Glutamatergic neuron (in vitro differentiated cells): ENCODE measurements at regions not wholly inside any gene's neighbourhood (a gene's known extent, or its start where the extent isn't known, plus 50 kb on each side); places are given as distances from the start of the nearest gene placed in this dataset.
"Not testable (repeated sequence)": the region's sequence is repeated elsewhere in the genome, so short reads cannot be mapped to it uniquely, and the experiment has no call there.

Source experiments
- DNase-seq: peaks from one replicate; pipeline ENCODE4 v3.0.0; 2022
- H3K27ac Mint-ChIP-seq: one replicate; pipeline ENCODE4 v1.8.0; 2020; ENCODE audit warnings: mild to moderate bottlenecking, mixed read lengths, inconsistent platforms; ENCODE audit not compliant: unreplicated experiment
- H3K27me3 Mint-ChIP-seq: one replicate; pipeline ENCODE4 v1.8.0; 2020; ENCODE audit warnings: mild to moderate bottlenecking, moderate library complexity, mixed read lengths, inconsistent platforms; ENCODE audit not compliant: unreplicated experiment
- H3K36me3 Mint-ChIP-seq: one replicate; pipeline ENCODE4 v1.8.0; 2020; ENCODE audit warnings: mild to moderate bottlenecking, mixed read lengths, inconsistent platforms; ENCODE audit not compliant: unreplicated experiment
- H3K4me1 Mint-ChIP-seq: one replicate; pipeline ENCODE4 v1.8.0; 2020; ENCODE audit warnings: mild to moderate bottlenecking, low read depth, mixed read lengths, inconsistent platforms; ENCODE audit not compliant: unreplicated experiment
- H3K4me3 Mint-ChIP-seq: one replicate; pipeline ENCODE4 v1.8.0; 2020; ENCODE audit warnings: mild to moderate bottlenecking, mixed read lengths, inconsistent platforms; ENCODE audit not compliant: unreplicated experiment
- H3K9me3 Mint-ChIP-seq: one replicate; pipeline ENCODE4 v1.8.0; 2020; ENCODE audit warnings: mild to moderate bottlenecking, moderate library complexity, mixed read lengths, inconsistent platforms; ENCODE audit not compliant: unreplicated experiment
- TF ChIP-seq, protein P1 (sequence below): fragments of 200-600 bp; sonication (generic); IDR thresholded peaks from one replicate; pipeline ENCODE4 v1.5.0; 2021; ENCODE audit not compliant: partially characterized antibody, unreplicated experiment

DNA sequence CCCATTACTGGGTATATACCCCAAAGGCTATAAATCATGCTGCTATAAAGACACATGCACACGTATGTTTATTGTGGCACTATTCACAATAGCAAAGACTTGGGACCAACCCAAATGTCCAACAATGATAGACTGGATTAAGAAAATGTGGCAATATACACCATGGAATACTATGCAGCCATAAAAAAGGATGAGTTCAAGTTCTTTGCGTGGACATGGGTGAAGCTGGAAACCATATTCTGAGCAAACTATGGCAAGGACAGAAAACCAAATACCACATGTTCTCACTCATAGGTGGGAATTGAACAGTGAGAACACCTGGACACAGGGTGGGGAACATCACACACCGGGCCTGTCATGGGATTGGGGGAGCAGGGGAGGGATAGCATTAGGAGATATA is 54.4 kb upstream of the MUCL1 start:
- H3K4me1 Mint-ChIP-seq, H3K4me3 Mint-ChIP-seq, H3K9me3 Mint-ChIP-seq, H3K27ac Mint-ChIP-seq, H3K36me3 Mint-ChIP-seq, DNase-seq, H3K27me3 Mint-ChIP-seq: not testable (repeated sequence)

DNA sequence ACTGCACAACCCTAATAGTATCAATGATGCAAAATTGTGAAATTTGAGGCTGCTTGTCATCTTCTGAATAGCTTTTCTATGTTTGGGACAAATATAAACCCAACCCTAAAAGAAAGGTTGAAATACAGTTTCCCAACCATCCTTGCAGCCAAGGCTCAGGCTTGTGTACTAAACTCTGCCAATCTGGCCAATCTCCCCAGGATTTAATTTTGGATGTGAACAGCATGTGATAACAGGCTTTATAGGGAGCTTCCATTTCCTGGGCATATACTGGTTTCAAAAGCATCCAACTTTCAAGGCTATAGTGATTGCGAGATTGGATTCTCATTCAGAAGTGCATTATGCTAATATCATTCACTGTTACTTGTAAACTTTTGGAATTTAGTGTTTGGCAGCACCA is 55.7 kb upstream of the MUCL1 start:
- TF ChIP-seq, protein P1, sequence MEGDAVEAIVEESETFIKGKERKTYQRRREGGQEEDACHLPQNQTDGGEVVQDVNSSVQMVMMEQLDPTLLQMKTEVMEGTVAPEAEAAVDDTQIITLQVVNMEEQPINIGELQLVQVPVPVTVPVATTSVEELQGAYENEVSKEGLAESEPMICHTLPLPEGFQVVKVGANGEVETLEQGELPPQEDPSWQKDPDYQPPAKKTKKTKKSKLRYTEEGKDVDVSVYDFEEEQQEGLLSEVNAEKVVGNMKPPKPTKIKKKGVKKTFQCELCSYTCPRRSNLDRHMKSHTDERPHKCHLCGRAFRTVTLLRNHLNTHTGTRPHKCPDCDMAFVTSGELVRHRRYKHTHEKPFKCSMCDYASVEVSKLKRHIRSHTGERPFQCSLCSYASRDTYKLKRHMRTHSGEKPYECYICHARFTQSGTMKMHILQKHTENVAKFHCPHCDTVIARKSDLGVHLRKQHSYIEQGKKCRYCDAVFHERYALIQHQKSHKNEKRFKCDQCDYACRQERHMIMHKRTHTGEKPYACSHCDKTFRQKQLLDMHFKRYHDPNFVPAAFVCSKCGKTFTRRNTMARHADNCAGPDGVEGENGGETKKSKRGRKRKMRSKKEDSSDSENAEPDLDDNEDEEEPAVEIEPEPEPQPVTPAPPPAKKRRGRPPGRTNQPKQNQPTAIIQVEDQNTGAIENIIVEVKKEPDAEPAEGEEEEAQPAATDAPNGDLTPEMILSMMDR: no peak
- H3K27me3 Mint-ChIP-seq: peaks cover 5% of the 10 kb centered on the region
- no peaks in the 10 kb centered on the region for H3K4me1 Mint-ChIP-seq
- DNase-seq: no peak
- H3K36me3 Mint-ChIP-seq: no peaks in the 10 kb centered on the region
- H3K9me3 Mint-ChIP-seq: no peaks in the 10 kb centered on the region
- H3K4me3 Mint-ChIP-seq: no peak overlapping the region
- H3K27ac Mint-ChIP-seq: no peak overlapping the region

DNA sequence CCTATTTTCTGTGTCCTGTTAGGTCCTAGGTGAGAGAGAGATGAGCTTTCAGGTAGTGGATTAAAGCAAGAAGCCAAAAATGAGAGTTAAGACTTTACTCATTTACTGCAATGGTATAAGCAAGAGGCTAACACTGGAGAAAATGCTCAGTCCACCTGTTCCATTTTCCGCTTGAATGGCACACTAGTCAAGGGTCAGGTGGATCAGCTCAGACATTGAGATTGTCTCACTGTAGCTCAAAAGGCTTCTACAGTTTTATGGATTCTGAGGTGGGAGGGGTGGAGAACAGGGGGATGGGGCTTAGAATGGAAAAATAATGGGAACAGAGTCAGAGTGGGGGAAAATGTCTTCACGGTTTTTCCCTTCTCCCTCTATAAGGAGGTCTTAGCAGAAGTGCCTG is 57.3 kb upstream of the MUCL1 start:
- Mint-ChIP-seq H3K9me3 (no peaks in the 10 kb centered on the region), H3K36me3 (no peaks in the 10 kb centered on the region), H3K4me3 (no peak overlapping the region), H3K27ac (no peak overlapping the region), H3K4me1 (no peaks in the 10 kb centered on the region), H3K27me3 (peaks cover 5% of the 10 kb centered on the region)
- DNase-seq: no peak
- TF ChIP-seq, protein P1: no peak

DNA sequence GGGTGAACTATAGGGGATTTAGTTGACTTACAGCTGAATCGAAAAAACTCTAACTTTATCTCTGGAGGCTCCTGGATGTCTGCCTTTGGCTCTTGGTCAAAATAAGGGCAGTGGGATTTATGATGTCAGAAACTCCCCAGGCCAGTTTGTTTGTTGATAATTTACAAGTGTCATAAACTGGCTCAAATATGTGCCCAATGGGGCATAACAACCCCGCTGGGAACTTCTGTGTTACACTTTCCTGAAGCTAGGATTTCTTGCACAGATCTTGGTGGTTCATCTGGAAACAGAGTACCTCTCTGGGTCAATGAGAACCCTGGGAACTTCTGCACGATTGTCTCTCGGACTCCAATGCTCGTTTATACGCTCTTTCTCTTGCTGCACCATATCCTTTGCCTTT is 58.7 kb upstream of the MUCL1 start:
- Mint-ChIP-seq H3K9me3 (no peaks in the 10 kb centered on the region), H3K27me3 (peaks cover 5% of the 10 kb centered on the region)

DNA sequence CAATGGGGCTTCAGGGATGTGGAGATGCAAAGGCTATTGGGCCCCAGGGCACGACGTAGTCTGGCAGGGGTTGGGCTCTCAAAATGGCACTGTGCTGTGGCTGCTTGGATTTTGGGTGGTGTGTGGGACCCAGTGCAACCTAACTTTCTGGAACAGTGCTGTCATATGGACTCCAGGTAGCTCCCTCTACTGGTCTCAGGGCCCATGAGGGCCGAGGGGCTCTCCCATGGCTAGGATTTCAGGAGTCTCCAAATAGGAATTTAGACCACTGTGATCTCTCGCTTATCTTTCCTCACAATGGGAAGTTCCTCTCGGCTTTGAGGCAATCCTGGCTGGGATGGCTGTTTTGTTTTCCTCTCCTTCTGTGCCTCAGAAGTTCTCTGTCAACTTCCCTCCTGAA is 68.2 kb upstream of the MUCL1 start:
- Mint-ChIP-seq H3K9me3 (peaks cover 3% of the 10 kb centered on the region), H3K4me3 (no peak overlapping the region), H3K36me3 (peaks cover 8% of the 10 kb centered on the region), H3K27ac (no peak overlapping the region), H3K27me3 (no peaks in the 10 kb centered on the region), H3K4me1 (no peaks in the 10 kb centered on the region)
- TF ChIP-seq, protein P1: no peak
- no peak for DNase-seq

More for the DNA sequence above, 58.7 kb upstream of the MUCL1 start:
- Mint-ChIP-seq H3K4me3 (no peak overlapping the region), H3K4me1 (no peaks in the 10 kb centered on the region), H3K36me3 (no peaks in the 10 kb centered on the region), H3K27ac (no peak overlapping the region)
- DNase-seq: no peak
- TF ChIP-seq, protein P1: no peak

DNA sequence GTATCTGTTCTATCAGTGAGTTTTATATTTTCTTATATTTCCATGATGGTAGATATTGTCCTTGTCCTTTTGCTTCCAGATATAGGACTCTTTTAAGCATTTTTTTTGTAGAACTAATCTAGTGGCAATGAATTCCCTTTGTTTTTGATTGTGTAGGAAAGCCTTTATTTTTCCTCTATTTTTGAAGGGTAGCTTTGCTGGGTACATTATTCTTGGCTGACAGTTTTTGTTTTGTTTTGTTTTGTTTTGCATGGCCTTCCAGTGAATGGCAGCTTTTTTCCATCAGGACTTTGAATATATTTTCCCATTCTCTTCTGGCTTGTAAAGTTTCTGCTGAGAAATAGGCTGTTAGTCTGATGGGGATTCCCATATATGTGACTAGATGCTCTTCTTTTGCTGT is 70.2 kb upstream of the MUCL1 start:
- Mint-ChIP-seq H3K9me3 (peaks cover 3% of the 10 kb centered on the region), H3K27ac (no peak overlapping the region), H3K4me1 (no peaks in the 10 kb centered on the region), H3K36me3 (peaks cover 12% of the 10 kb centered on the region), H3K4me3 (no peak overlapping the region), H3K27me3 (no peaks in the 10 kb centered on the region)
- TF ChIP-seq, protein P1: no peak
- DNase-seq: no peak

DNA sequence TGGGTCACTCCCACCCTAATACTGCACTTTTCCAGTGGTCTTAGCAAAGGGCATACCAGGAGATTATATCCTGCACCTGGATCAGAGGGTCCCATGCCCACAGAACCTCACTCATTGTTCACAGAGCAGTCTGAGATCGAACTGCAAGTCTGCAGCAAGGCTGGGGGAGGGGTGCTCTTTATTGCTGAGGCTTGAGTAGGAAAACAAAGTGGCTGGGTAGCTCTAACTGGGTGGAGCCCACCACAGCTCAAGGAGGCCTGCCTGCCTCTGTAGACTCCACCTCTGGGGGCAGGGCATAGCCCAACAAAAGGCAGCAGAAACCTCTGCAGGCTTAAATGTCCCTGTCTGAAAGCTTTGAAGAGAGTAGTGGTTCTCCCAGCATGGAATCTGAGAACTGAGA is 77.3 kb upstream of the MUCL1 start:
- not testable (repeated sequence) for H3K27ac Mint-ChIP-seq, H3K9me3 Mint-ChIP-seq, H3K4me3 Mint-ChIP-seq, DNase-seq, H3K4me1 Mint-ChIP-seq, H3K27me3 Mint-ChIP-seq
- H3K36me3 Mint-ChIP-seq: peaks cover 14% of the 10 kb centered on the region
